B cell (primary cell): ENCODE measurements at regions not wholly inside any gene's neighbourhood (a gene's known extent, or its start where the extent isn't known, plus 50 kb on each side); places are given as distances from the start of the nearest gene placed in this dataset.

Source experiments
- CTCF ChIP-seq: fragments of 200-600 bp; IDR thresholded peaks from one replicate; pipeline ENCODE4 v1.8.0; 2022; ENCODE audit warnings: antibody characterized with exemption, mild to moderate bottlenecking
- EZH2 ChIP-seq: IDR thresholded peaks from 2 replicates; pipeline ENCODE4 v1.6.1; 2012; ENCODE audit warnings: borderline replicate concordance, low read depth, mild to moderate bottlenecking, moderate library complexity, low read length; ENCODE audit not compliant: insufficient read depth, poor library complexity, severe bottlenecking

GRCh38 chr1:199297887-199298286 is 659.0 kb downstream of the PTPRC start:
- no peak for TF ChIP-seq CTCF
- TF ChIP-seq EZH2 = no peak
